GM12878 (cell line): ENCODE measurements at regions not wholly inside any gene's neighbourhood (a gene's known extent, or its start where the extent isn't known, plus 50 kb on each side); places are given as distances from the start of the nearest gene placed in this dataset.

Source experiments
- ASH2L ChIP-seq: fragments of 300-600, 200-600 bp; sonication (generic); IDR thresholded peaks from 2 replicates; pipeline ENCODE4 v1.6.1; 2017; ENCODE audit warnings: low read depth, mild to moderate bottlenecking, borderline replicate concordance
- EZH2 ChIP-seq: IDR thresholded peaks from 2 replicates; pipeline ENCODE4 v1.6.1; 2012; ENCODE audit warnings: low read depth, mild to moderate bottlenecking, control low read depth, inconsistent platforms, low read length, borderline replicate concordance; ENCODE audit not compliant: control insufficient read depth
- HDAC6 ChIP-seq: fragments of 200-600 bp; sonication (generic); IDR thresholded peaks from one replicate; pipeline ENCODE4 v1.8.0; 2017; ENCODE audit warnings: antibody characterized with exemption; ENCODE audit not compliant: unreplicated experiment
- MTA3 ChIP-seq: IDR thresholded peaks from 2 replicates; pipeline ENCODE4 v1.6.1; 2012; ENCODE audit warnings: low read length, inconsistent platforms, borderline replicate concordance
- PAX8 ChIP-seq: fragments of 450-650 bp; IDR thresholded peaks from 2 replicates; pipeline ENCODE4 v1.6.1; 2017; ENCODE audit warnings: mild to moderate bottlenecking, moderate library complexity
- SIX5 ChIP-seq: IDR thresholded peaks from 2 replicates; pipeline ENCODE4 v1.6.1; 2011; ENCODE audit warnings: mild to moderate bottlenecking, low read depth, low read length, moderate library complexity; ENCODE audit not compliant: severe bottlenecking
- SMC3 ChIP-seq: IDR thresholded peaks from 2 replicates; pipeline ENCODE4 v1.6.1; 2011; ENCODE audit warnings: low read length, improper control_type of control experiment, borderline replicate concordance
- WRNIP1 ChIP-seq: IDR thresholded peaks from 2 replicates; pipeline ENCODE4 v1.6.1; 2011; ENCODE audit warnings: low read depth, low read length, improper control_type of control experiment, borderline replicate concordance
- ZNF274 ChIP-seq: IDR thresholded peaks from one replicate; pipeline ENCODE4 v1.8.0; 2011; ENCODE audit not compliant: insufficient read length, insufficient read depth
- TF ChIP-seq, protein P1 (sequence below): IDR thresholded peaks from 2 replicates; pipeline ENCODE4 v1.6.1; 2011; ENCODE audit warnings: borderline replicate concordance, low read depth, mild to moderate bottlenecking, moderate library complexity, mixed read lengths, low read length; ENCODE audit not compliant: insufficient read depth; ENCODE audit errors: extremely low read length
- TF ChIP-seq, protein P2 (sequence below): fragments of 450-650 bp; IDR thresholded peaks from 2 replicates; pipeline ENCODE4 v1.6.1; 2017; ENCODE audit warnings: mild to moderate bottlenecking
- TF ChIP-seq, protein P3 (sequence below): IDR thresholded peaks from 2 replicates; pipeline ENCODE4 v1.6.1; 2012; ENCODE audit warnings: improper control_type of control experiment, low read depth, low read length; ENCODE audit not compliant: insufficient replicate concordance
- TF ChIP-seq, protein P4 (sequence below): fragments of 450-650 bp; formaldehyde crosslinking; IDR thresholded peaks from 2 replicates; pipeline ENCODE4 v1.4.0; 2022; ENCODE audit warnings: mild to moderate bottlenecking, moderate library complexity

DNA sequence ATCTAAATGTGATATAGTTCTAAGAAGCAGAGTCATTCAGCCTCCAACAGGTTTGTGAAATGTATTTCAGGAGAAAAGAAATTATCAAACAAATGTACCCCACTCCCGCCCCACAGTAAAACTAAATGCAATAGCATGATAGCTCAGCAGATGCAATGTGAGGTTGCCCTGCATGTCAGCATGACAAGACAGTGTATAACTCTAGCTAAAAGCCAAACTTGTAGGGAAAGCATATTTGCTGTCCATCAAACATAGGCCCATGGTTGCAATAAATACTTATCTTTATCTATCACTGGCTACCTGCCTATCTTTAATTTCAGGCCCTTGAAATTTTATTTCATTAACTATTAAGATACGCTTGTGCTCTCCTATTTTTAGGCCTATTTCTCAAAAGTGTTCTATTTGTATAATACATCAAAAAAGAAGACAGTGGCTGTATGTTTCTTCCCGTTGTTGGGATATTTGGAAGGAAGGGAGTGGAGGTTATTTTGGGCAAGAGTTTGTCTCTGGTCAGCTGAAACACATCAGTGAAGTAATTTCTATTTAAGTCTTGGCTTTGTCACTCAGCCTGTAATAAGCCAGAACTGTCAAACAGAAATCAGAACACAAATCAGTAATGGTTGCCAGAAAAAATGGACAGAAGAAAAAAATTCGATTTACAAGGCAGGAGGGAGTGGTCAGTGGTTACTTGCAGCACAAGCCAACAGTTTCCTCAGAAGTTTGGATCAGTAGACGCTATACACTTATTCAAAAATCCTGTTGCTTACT is 307.4 kb upstream of the ADGRL2 start (continued):
- TF ChIP-seq SIX5 (no peak), EZH2 (no peak), MTA3 (no peak), PAX8 (no peak), WRNIP1 (no peak), HDAC6 (no peak), SMC3 (no peak), ZNF274 (no peak), ASH2L (no peak)
- TF ChIP-seq, protein P1, sequence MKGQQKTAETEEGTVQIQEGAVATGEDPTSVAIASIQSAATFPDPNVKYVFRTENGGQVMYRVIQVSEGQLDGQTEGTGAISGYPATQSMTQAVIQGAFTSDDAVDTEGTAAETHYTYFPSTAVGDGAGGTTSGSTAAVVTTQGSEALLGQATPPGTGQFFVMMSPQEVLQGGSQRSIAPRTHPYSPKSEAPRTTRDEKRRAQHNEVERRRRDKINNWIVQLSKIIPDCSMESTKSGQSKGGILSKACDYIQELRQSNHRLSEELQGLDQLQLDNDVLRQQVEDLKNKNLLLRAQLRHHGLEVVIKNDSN: no peak
- TF ChIP-seq, protein P2, sequence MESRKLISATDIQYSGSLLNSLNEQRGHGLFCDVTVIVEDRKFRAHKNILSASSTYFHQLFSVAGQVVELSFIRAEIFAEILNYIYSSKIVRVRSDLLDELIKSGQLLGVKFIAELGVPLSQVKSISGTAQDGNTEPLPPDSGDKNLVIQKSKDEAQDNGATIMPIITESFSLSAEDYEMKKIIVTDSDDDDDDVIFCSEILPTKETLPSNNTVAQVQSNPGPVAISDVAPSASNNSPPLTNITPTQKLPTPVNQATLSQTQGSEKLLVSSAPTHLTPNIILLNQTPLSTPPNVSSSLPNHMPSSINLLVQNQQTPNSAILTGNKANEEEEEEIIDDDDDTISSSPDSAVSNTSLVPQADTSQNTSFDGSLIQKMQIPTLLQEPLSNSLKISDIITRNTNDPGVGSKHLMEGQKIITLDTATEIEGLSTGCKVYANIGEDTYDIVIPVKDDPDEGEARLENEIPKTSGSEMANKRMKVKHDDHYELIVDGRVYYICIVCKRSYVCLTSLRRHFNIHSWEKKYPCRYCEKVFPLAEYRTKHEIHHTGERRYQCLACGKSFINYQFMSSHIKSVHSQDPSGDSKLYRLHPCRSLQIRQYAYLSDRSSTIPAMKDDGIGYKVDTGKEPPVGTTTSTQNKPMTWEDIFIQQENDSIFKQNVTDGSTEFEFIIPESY: no peak
- TF ChIP-seq, protein P3, sequence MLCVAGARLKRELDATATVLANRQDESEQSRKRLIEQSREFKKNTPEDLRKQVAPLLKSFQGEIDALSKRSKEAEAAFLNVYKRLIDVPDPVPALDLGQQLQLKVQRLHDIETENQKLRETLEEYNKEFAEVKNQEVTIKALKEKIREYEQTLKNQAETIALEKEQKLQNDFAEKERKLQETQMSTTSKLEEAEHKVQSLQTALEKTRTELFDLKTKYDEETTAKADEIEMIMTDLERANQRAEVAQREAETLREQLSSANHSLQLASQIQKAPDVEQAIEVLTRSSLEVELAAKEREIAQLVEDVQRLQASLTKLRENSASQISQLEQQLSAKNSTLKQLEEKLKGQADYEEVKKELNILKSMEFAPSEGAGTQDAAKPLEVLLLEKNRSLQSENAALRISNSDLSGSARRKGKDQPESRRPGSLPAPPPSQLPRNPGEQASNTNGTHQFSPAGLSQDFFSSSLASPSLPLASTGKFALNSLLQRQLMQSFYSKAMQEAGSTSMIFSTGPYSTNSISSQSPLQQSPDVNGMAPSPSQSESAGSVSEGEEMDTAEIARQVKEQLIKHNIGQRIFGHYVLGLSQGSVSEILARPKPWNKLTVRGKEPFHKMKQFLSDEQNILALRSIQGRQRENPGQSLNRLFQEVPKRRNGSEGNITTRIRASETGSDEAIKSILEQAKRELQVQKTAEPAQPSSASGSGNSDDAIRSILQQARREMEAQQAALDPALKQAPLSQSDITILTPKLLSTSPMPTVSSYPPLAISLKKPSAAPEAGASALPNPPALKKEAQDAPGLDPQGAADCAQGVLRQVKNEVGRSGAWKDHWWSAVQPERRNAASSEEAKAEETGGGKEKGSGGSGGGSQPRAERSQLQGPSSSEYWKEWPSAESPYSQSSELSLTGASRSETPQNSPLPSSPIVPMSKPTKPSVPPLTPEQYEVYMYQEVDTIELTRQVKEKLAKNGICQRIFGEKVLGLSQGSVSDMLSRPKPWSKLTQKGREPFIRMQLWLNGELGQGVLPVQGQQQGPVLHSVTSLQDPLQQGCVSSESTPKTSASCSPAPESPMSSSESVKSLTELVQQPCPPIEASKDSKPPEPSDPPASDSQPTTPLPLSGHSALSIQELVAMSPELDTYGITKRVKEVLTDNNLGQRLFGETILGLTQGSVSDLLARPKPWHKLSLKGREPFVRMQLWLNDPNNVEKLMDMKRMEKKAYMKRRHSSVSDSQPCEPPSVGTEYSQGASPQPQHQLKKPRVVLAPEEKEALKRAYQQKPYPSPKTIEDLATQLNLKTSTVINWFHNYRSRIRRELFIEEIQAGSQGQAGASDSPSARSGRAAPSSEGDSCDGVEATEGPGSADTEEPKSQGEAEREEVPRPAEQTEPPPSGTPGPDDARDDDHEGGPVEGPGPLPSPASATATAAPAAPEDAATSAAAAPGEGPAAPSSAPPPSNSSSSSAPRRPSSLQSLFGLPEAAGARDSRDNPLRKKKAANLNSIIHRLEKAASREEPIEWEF: no peak
- TF ChIP-seq, protein P4, sequence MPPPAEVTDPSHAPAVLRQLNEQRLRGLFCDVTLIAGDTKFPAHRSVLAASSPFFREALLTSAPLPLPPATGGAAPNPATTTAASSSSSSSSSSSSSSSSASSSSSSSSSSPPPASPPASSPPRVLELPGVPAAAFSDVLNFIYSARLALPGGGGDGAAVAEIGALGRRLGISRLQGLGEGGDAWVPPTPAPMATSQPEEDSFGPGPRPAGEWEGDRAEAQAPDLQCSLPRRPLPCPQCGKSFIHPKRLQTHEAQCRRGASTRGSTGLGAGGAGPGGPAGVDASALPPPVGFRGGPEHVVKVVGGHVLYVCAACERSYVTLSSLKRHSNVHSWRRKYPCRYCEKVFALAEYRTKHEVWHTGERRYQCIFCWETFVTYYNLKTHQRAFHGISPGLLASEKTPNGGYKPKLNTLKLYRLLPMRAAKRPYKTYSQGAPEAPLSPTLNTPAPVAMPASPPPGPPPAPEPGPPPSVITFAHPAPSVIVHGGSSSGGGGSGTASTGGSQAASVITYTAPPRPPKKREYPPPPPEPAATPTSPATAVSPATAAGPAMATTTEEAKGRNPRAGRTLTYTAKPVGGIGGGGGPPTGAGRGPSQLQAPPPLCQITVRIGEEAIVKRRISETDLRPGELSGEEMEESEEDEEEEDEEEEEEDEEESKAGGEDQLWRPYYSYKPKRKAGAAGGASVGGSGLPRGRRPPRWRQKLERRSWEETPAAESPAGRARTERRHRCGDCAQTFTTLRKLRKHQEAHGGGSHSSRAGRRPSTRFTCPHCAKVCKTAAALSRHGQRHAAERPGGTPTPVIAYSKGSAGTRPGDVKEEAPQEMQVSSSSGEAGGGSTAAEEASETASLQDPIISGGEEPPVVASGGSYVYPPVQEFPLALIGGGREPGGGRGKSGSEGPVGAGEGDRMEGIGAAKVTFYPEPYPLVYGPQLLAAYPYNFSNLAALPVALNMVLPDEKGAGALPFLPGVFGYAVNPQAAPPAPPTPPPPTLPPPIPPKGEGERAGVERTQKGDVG (CRISPR knock-in tag): no peak
